Breast epithelium (tissue), 4 donors: ENCODE measurements at regions not wholly inside any gene's neighbourhood (a gene's known extent, or its start where the extent isn't known, plus 50 kb on each side); places are given as distances from the start of the nearest gene placed in this dataset.

Source experiments
- DNase-seq, 2 donors: peaks; one replicate each; pipeline ENCODE4 v3.0.0-alpha.2; 2019; ENCODE audit warnings: low spot score in 2 of 2
- H3K27ac ChIP-seq, 2 donors: fragments of 200-600 bp; sonication (generic) in 1 of 2; one replicate each; pipeline ENCODE4 v1.5.1; 2016 to 2019; ENCODE audit warnings: mild to moderate bottlenecking in 1 of 2
- H3K27me3 ChIP-seq, 2 donors: fragments of 200-600 bp; sonication (generic) in 1 of 2; one replicate each; pipeline versions ENCODE4 v1.5.1 to v1.6.0; 2017 to 2019; ENCODE audit warnings: control low read depth in 1 of 2, mild to moderate bottlenecking in 1 of 2
- H3K36me3 ChIP-seq: fragments of 200-600 bp; one replicate; pipeline ENCODE4 v1.5.1; 2019
- H3K4me1 ChIP-seq, 2 donors: fragments of 200-600 bp; sonication (generic); one replicate each; pipeline ENCODE4 v1.5.1; 2016 to 2019; ENCODE audit warnings: control low read depth in 1 of 2
- H3K4me3 ChIP-seq, 3 donors: fragments of 200-600 bp; sonication (generic); 1 replicate in 2 of 3; 2 replicates in 1 of 3; pipeline ENCODE4 v1.5.1; 2016 to 2019; ENCODE audit warnings: mild to moderate bottlenecking in 3 of 3, moderate library complexity in 2 of 3
- H3K9me3 ChIP-seq, 2 donors: fragments of 200-600 bp; sonication (generic) in 1 of 2; one replicate each; pipeline ENCODE4 v1.5.1; 2016 to 2019; ENCODE audit warnings: control low read depth in 1 of 2
- POLR2A ChIP-seq: fragments of 450-650 bp; IDR thresholded peaks from one replicate; pipeline ENCODE4 v1.6.1; 2016; ENCODE audit warnings: antibody characterized with exemption, mild to moderate bottlenecking, moderate library complexity
- POLR2AphosphoS5 ChIP-seq, 3 donors: sonication (generic); formaldehyde crosslinking; IDR thresholded peaks; one replicate each; pipeline ENCODE4 v1.6.1; 2017; ENCODE audit warnings: antibody characterized with exemption in 3 of 3
- intact Hi-C: fragments of 100-400 bp; cut with DNase I; formaldehyde crosslinking; loops from one replicate; pipeline ENCODE4 v1.15.1; 2023; ENCODE audit warnings: low total_unique reads
- TF ChIP-seq, protein P1 (sequence below), 3 donors: fragments of 450-650 bp; IDR thresholded peaks; one replicate each; pipeline ENCODE4 v1.5.1; 2016 to 2017; ENCODE audit warnings: antibody characterized with exemption in 3 of 3, mild to moderate bottlenecking in 3 of 3, moderate library complexity in 3 of 3

DNA sequence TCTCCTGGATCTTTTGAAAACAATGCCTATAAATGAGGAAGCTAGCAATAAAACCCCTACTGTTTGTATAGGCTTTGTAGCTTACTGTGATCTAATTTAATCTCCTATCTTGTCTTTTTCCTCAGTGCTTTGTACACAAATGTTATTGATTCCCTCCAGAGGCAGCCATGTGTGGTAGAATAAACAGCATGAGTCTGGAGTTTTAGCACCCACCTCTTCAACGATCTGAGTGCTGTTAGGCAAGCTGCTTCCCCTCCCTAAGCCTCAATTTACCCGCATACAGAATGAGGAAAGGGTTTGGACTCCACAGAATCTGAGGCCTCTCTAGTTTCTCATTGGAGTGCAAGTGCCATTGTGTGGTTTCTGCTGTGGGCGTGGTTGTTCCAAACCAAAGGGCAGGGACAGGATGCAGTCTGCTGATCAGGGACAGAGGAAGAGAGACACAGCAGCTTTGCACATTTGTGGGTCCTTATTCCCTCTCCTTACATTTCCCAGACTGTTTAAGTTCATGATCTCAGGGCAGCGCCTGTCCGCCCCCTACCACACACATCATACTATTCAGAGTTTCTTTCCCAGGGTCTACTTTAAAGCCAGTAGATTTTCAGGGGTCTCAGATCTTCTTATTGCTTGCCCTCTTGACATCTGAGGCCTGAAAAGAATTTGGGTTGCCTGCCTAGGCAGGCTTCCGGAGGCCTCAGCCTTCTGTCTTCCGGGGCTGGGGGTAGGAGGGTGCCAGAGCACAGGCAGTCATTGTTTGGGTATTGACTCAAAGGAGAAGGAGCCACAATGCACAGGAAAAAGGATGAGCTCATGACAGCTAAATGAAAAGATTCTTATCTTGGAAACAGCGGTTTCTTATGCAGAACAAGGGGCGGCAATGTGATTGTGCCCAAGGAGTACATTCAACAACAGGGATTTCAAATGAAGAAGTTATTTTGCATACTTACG is 114.9 kb upstream of the TEX13D start:
- intact Hi-C loops, result no loop called here
- no peak for DNase-seq
- no peaks in the 10 kb centered on the region for H3K36me3 ChIP-seq
- H3K4me3 ChIP-seq, result no peak overlapping the region
- peak overlapping the region in 1 of 2 donors; percentile 14 for H3K27ac ChIP-seq
- peaks cover 0 to 5% of the 10 kb centered on the region in 2 donors for H3K27me3 ChIP-seq
- no peaks in the 10 kb centered on the region for H3K4me1 ChIP-seq
- TF ChIP-seq POLR2A, result no peak
- TF ChIP-seq, protein P1, sequence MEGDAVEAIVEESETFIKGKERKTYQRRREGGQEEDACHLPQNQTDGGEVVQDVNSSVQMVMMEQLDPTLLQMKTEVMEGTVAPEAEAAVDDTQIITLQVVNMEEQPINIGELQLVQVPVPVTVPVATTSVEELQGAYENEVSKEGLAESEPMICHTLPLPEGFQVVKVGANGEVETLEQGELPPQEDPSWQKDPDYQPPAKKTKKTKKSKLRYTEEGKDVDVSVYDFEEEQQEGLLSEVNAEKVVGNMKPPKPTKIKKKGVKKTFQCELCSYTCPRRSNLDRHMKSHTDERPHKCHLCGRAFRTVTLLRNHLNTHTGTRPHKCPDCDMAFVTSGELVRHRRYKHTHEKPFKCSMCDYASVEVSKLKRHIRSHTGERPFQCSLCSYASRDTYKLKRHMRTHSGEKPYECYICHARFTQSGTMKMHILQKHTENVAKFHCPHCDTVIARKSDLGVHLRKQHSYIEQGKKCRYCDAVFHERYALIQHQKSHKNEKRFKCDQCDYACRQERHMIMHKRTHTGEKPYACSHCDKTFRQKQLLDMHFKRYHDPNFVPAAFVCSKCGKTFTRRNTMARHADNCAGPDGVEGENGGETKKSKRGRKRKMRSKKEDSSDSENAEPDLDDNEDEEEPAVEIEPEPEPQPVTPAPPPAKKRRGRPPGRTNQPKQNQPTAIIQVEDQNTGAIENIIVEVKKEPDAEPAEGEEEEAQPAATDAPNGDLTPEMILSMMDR (IDR thresholded peaks at IDR 0.05), result no peak
- TF ChIP-seq POLR2AphosphoS5 (IDR thresholded peaks at IDR 0.05), result no peak
- H3K9me3 ChIP-seq, result no peaks in the 10 kb centered on the region

DNA sequence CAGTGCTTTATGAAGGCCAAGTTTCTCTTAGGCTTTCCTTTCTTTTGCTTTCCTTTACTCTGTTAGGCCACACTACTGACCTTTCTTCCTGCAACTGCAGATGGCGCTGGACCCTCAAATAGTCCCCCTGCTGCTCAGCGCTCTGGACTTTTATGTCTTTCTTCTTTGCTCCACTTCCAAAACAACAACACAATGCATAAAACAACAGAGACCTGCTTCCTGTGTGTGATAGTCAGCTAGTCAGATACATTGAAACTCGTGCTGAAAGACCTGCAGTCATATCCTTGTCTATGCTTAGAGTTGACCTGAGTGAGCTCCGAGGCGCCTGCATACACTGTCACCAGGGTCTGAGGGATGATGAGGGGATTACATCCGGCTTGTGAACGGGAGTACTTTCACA is 108.9 kb upstream of the TEX13D start:
- no peak for DNase-seq
- Histone ChIP-seq H3K4me3 (no peak overlapping the region), H3K4me1 (no peaks in the 10 kb centered on the region), H3K27ac (no peak overlapping the region), H3K9me3 (no peaks in the 10 kb centered on the region), H3K36me3 (no peaks in the 10 kb centered on the region), H3K27me3 (peaks cover 0 to 19% of the 10 kb centered on the region in 2 donors)
- TF ChIP-seq, protein P1 (IDR thresholded peaks at IDR 0.05), result no peak
- TF ChIP-seq POLR2AphosphoS5 (IDR thresholded peaks at IDR 0.05) (no peak), POLR2A (no peak)
- intact Hi-C loops, result no loop called here

DNA sequence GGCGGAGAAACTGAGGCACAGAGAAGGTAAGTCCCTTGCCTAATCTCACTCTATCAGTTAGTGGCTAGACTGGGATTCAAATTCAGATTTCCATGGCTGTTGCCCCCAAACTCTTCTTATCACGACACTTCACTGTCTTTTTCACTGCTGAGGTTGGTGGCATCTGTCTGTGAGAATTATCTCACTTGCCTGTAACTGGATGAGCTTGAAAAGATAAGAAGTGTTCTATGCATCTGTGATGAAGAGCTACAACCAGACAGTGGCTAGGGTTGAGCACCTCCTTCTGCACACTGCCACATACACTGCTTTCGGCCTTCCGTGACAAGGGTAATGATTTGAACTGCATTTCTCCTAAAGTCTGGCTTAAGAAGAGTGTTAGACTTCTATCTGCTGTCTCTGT is 107.9 kb upstream of the TEX13D start:
- Histone ChIP-seq H3K27me3 (peaks cover 0 to 26% of the 10 kb centered on the region in 2 donors), H3K27ac (no peak overlapping the region), H3K4me1 (no peaks in the 10 kb centered on the region), H3K36me3 (no peaks in the 10 kb centered on the region), H3K9me3 (no peaks in the 10 kb centered on the region), H3K4me3 (no peak overlapping the region)
- TF ChIP-seq, protein P1 (IDR thresholded peaks at IDR 0.05), result no peak
- no peak for TF ChIP-seq POLR2A
- TF ChIP-seq POLR2AphosphoS5 (IDR thresholded peaks at IDR 0.05), result no peak
- intact Hi-C loops, result no loop called here
- DNase-seq, result no peak

DNA sequence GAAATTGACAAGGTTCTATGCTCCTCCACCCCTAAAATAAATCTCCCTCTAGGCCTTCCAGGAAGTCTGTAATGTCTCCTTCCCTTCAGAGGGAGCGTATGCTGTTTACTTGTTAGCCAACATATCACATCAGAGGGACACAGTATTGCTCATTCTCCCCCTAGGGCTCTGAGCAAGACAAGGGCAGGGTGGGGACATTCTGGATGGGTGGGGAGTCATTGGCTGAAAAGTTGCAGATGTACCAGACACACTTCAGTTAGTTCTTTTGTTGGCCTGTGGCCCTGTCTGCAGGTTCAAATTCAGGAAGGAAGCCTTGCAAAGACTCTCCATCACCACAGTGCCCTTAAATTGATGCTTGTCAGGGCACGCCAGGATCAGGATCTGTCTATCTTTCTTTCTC is 106.3 kb upstream of the TEX13D start:
- no peak for TF ChIP-seq POLR2AphosphoS5 (IDR thresholded peaks at IDR 0.05)
- TF ChIP-seq POLR2A, result no peak
- TF ChIP-seq, protein P1 (IDR thresholded peaks at IDR 0.05), result no peak
- Histone ChIP-seq H3K4me1 (no peaks in the 10 kb centered on the region), H3K36me3 (no peaks in the 10 kb centered on the region), H3K4me3 (no peak overlapping the region), H3K27ac (no peak overlapping the region), H3K27me3 (peaks cover 0 to 25% of the 10 kb centered on the region in 2 donors), H3K9me3 (no peaks in the 10 kb centered on the region)
- DNase-seq, result no peak
- intact Hi-C loops, result no loop called here

DNA sequence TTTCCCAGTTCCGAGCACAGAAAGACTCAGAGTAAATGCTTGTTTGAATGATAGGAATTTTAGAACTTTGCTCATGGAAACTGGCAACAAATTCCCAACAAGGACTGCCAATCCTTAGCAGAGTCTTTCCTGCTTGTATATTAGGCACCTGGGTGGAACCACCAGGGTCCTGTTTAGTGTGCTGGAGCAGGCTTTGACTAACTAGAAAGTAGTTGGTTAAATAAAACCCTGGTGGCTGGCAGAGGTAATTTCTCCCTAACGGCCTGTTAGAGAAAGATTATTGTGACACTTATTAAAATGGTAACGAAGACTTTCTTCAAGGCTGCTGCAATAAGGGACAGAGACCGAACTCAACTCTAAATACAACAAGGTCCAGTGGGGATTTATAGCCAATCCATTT is 103.6 kb upstream of the TEX13D start:
- no peaks in the 10 kb centered on the region for H3K4me1 ChIP-seq
- intact Hi-C loops, result no loop called here
- TF ChIP-seq POLR2A (no peak), POLR2AphosphoS5 (IDR thresholded peaks at IDR 0.05) (no peak)
- TF ChIP-seq, protein P1 (IDR thresholded peaks at IDR 0.05), result no peak
- peaks cover 0 to 19% of the 10 kb centered on the region in 2 donors for H3K27me3 ChIP-seq
- no peak for DNase-seq
- H3K27ac ChIP-seq, result no peak overlapping the region
- no peaks in the 10 kb centered on the region for H3K9me3 ChIP-seq
- no peak overlapping the region for H3K4me3 ChIP-seq
- no peaks in the 10 kb centered on the region for H3K36me3 ChIP-seq
